ENCODE measurements at regions not wholly inside any gene's neighbourhood (a gene's known extent, or its start where the extent isn't known, plus 50 kb on each side); places are given as distances from the start of the nearest gene placed in this dataset.

DNA sequence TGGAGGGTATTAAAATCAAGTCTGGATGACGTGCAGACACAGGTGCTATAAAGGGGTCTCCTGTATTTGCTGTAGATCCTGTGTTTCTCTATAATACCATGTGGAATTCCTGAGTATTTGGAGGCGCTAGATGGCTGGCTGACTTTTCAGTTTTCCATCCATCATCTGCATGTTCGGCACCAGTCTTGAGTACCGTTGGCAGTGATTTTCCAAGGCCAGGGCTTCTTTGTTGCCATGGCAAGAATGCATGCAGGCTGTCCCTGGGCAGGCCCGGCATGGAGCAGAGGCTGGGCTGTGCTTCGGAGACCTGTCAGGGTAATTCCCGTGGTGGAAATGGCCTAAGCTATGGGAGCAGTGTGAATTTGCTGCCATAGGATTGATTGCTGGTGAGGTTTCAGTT lies 405.9 kb upstream of the HS6ST1 start:
- WGBS, 2 donors (ENCODE audit: low coverage in 1 of 2) = 78 to 96% methylated on average over 4 of the region's 7 CpGs
- no peak for ATAC-seq
- TF ChIP-seq, protein P1, sequence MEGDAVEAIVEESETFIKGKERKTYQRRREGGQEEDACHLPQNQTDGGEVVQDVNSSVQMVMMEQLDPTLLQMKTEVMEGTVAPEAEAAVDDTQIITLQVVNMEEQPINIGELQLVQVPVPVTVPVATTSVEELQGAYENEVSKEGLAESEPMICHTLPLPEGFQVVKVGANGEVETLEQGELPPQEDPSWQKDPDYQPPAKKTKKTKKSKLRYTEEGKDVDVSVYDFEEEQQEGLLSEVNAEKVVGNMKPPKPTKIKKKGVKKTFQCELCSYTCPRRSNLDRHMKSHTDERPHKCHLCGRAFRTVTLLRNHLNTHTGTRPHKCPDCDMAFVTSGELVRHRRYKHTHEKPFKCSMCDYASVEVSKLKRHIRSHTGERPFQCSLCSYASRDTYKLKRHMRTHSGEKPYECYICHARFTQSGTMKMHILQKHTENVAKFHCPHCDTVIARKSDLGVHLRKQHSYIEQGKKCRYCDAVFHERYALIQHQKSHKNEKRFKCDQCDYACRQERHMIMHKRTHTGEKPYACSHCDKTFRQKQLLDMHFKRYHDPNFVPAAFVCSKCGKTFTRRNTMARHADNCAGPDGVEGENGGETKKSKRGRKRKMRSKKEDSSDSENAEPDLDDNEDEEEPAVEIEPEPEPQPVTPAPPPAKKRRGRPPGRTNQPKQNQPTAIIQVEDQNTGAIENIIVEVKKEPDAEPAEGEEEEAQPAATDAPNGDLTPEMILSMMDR (IDR thresholded peaks at IDR 0.05) = no peak
- TF ChIP-seq POLR2A (IDR thresholded peaks at IDR 0.05) = no peak
- no peak for TF ChIP-seq POLR2AphosphoS5 (IDR thresholded peaks at IDR 0.05)
- no peak for TF ChIP-seq EP300 (IDR thresholded peaks at IDR 0.05)
- H3K4me1 ChIP-seq = no peaks in the 10 kb centered on the region
- no peak overlapping the region for H3K27ac ChIP-seq
- no peaks in the 10 kb centered on the region for H3K27me3 ChIP-seq
- no peak overlapping the region for H3K4me3 ChIP-seq
- H3K9me3 ChIP-seq = peaks cover 0 to 7% (median 0%) of the 10 kb centered on the region in 3 donors
- H3K36me3 ChIP-seq = no peaks in the 10 kb centered on the region

DNA sequence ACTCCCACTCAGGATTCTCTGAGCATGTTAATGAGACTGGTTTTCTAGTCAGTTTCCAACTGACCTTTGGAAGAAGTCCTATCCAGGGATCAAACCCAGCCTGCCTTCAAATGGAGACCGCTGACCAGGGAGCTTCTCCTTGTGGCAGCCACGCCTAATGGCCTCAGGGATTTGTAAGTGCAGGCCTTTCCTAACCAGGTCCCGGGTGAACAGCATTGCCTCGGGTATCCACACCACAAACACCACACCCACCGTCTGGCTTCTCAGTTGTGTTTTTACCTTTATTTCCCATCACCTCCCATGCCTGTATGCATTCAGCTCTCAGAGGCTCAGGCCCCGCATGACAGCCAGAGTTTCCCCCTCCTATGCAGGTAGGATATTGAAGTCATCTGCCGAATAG lies 406.3 kb upstream of the HS6ST1 start:
- Histone ChIP-seq H3K9me3 (peaks cover 0 to 7% (median 0%) of the 10 kb centered on the region in 3 donors), H3K27me3 (no peaks in the 10 kb centered on the region), H3K4me3 (no peak overlapping the region), H3K27ac (no peak overlapping the region), H3K36me3 (no peaks in the 10 kb centered on the region), H3K4me1 (no peaks in the 10 kb centered on the region)
- ATAC-seq = no peak
- 90% methylated on average over 2 to 7 of the region's 7 CpGs for WGBS, 2 donors (ENCODE audit: low coverage in 1 of 2)
- TF ChIP-seq, protein P1 (IDR thresholded peaks at IDR 0.05) = no peak

- no peak for ATAC-seq
- no peaks in the 10 kb centered on the region for H3K27me3 ChIP-seq
- no peak overlapping the region for H3K27ac ChIP-seq
- H3K4me1 ChIP-seq = no peaks in the 10 kb centered on the region
- peaks cover 0 to 7% (median 0%) of the 10 kb centered on the region in 3 donors for H3K9me3 ChIP-seq
- H3K36me3 ChIP-seq = no peaks in the 10 kb centered on the region
- TF ChIP-seq EP300 (IDR thresholded peaks at IDR 0.05) = no peak
- TF ChIP-seq POLR2AphosphoS5 (IDR thresholded peaks at IDR 0.05) = no peak
- TF ChIP-seq POLR2A (IDR thresholded peaks at IDR 0.05) = no peak
- TF ChIP-seq, protein P1 (IDR thresholded peaks at IDR 0.05) = no peak
- WGBS, 2 donors (ENCODE audit: low coverage in 1 of 2) = 63 to 76% methylated on average over 2 of the region's 2 CpGs
- no peak overlapping the region for H3K4me3 ChIP-seq
These were observed 407.6 kb upstream of the HS6ST1 start for GRCh38 chr2:128726236-128726635.

DNA sequence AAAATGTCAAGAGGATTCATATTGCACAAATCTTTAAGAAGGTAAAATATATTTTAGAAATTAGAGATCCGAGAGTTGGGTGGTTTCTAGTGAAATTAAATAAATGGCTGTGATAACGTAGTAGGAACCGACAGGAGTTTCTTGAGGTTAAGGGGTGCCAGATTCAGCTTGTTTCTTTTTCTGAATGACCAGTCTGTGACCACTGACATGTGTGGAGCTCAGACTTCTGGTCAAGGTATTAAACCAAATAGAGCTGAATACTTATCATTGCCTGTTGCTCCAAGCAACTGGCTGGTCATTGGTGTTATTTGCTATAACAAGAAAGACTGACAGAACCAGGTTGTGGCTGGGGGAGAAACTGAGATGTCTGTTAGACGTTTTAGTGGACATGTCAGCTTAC lies 408.2 kb upstream of the HS6ST1 start:
- Histone ChIP-seq H3K27me3 (peaks cover 3% of the 10 kb centered on the region), H3K9me3 (peaks cover 0 to 7% (median 0%) of the 10 kb centered on the region in 3 donors), H3K4me3 (no peak overlapping the region), H3K27ac (no peak overlapping the region), H3K4me1 (no peaks in the 10 kb centered on the region), H3K36me3 (no peaks in the 10 kb centered on the region)
- ATAC-seq = no peak
- 83% methylated on average over 3 to 4 of the region's 4 CpGs for WGBS, 2 donors (ENCODE audit: low coverage in 1 of 2)
- TF ChIP-seq EP300 (IDR thresholded peaks at IDR 0.05) (no peak), POLR2A (IDR thresholded peaks at IDR 0.05) (no peak), POLR2AphosphoS5 (IDR thresholded peaks at IDR 0.05) (no peak)
- TF ChIP-seq, protein P1 (IDR thresholded peaks at IDR 0.05) = no peak

DNA sequence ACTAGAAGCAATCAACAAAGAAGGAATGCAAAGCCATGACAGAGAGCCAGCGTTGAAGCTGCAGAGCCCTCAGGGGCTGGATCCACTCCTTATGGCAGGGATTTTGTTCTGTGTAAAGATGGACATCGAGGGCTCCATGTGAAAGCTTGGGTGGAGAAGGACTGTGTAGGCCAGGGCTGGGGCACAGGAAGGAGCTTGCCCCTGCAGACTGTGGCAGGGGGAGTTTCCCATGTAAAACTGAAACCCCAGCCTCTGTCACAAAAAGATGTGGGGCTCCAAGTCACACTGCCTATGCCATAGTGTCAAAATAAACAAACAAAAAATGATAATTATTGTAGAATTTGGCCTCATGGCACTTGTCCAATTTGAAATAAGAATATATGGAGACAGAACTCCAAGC lies 408.7 kb upstream of the HS6ST1 start:
- Histone ChIP-seq H3K36me3 (no peaks in the 10 kb centered on the region), H3K4me1 (no peaks in the 10 kb centered on the region), H3K9me3 (peaks cover 0 to 7% (median 0%) of the 10 kb centered on the region in 3 donors), H3K27ac (peak overlapping the region in 1 of 4 donors; percentile 34), H3K4me3 (no peak overlapping the region), H3K27me3 (peaks cover 7% of the 10 kb centered on the region)
- TF ChIP-seq EP300 (IDR thresholded peaks at IDR 0.05) (no peak), POLR2A (IDR thresholded peaks at IDR 0.05) (no peak), POLR2AphosphoS5 (IDR thresholded peaks at IDR 0.05) (no peak)
- TF ChIP-seq, protein P1 (IDR thresholded peaks at IDR 0.05) = no peak
- ATAC-seq = no peak
- WGBS, 2 donors (ENCODE audit: low coverage in 1 of 2) = 74 to 80% methylated on average over 2 of the region's 2 CpGs

All from gastroesophageal sphincter (tissue), 4 donors.